ENCODE measurements at regions not wholly inside any gene's neighbourhood (a gene's known extent, or its start where the extent isn't known, plus 50 kb on each side); places are given as distances from the start of the nearest gene placed in this dataset.

DNA sequence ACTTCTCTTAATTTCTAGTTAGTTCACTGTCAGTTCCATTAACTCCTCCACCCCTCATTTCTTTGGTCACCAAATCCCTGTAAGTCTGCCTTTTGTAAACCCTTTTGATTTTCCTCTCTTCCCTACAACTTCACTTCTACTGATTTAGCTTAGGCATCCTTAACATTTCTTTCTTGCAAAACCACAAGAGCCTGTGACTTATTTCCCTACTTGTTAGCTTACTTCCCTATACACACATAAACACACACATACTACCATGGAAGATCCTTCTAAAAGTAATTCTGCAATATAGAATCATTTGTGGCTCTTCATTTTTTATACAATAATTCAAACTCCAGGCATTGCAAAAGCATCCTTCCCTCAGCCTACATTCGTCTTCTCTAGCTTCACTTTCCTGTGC lies 494.3 kb upstream of the USP15 start:
- TF ChIP-seq, protein P1, sequence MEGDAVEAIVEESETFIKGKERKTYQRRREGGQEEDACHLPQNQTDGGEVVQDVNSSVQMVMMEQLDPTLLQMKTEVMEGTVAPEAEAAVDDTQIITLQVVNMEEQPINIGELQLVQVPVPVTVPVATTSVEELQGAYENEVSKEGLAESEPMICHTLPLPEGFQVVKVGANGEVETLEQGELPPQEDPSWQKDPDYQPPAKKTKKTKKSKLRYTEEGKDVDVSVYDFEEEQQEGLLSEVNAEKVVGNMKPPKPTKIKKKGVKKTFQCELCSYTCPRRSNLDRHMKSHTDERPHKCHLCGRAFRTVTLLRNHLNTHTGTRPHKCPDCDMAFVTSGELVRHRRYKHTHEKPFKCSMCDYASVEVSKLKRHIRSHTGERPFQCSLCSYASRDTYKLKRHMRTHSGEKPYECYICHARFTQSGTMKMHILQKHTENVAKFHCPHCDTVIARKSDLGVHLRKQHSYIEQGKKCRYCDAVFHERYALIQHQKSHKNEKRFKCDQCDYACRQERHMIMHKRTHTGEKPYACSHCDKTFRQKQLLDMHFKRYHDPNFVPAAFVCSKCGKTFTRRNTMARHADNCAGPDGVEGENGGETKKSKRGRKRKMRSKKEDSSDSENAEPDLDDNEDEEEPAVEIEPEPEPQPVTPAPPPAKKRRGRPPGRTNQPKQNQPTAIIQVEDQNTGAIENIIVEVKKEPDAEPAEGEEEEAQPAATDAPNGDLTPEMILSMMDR (conservative IDR thresholded peaks at IDR 0.05), result no peak
- H3K27me3 Mint-ChIP-seq, result peaks cover 4% of the 10 kb centered on the region
- no peak overlapping the region for H3K4me3 Mint-ChIP-seq
- H3K36me3 Mint-ChIP-seq, result no peaks in the 10 kb centered on the region
- DNase-seq (ENCODE audit: extremely low spot score, unreplicated experiment), result no peak
- H3K4me1 Mint-ChIP-seq (ENCODE audit: unreplicated experiment), result no peaks in the 10 kb centered on the region
- H3K27ac Mint-ChIP-seq, result no peak overlapping the region
- H3K9me3 Mint-ChIP-seq, result peaks cover 10% of the 10 kb centered on the region

- Mint-ChIP-seq H3K36me3 (no peaks in the 10 kb centered on the region), H3K4me3 (no peak overlapping the region), H3K27ac (no peak overlapping the region), H3K4me1 (ENCODE audit: unreplicated experiment) (peaks cover 21% of the 10 kb centered on the region), H3K27me3 (peaks cover 6% of the 10 kb centered on the region), H3K9me3 (no peaks in the 10 kb centered on the region)
- TF ChIP-seq, protein P1 (conservative IDR thresholded peaks at IDR 0.05), result no peak
- no peak for DNase-seq (ENCODE audit: extremely low spot score, unreplicated experiment)
Measured at GRCh38 chr12:61780435-61780834, 479.8 kb upstream of the USP15 start.

- no peak overlapping the region for H3K4me3 Mint-ChIP-seq
- H3K27ac Mint-ChIP-seq, result no peak overlapping the region
- H3K9me3 Mint-ChIP-seq, result no peaks in the 10 kb centered on the region
- peaks cover 21% of the 10 kb centered on the region for H3K4me1 Mint-ChIP-seq (ENCODE audit: unreplicated experiment)
- no peak for DNase-seq (ENCODE audit: extremely low spot score, unreplicated experiment)
- TF ChIP-seq, protein P1 (conservative IDR thresholded peaks at IDR 0.05), result no peak
- no peaks in the 10 kb centered on the region for H3K36me3 Mint-ChIP-seq
- H3K27me3 Mint-ChIP-seq, result peaks cover 6% of the 10 kb centered on the region
Measured at GRCh38 chr12:61781021-61781581, 479.1 kb upstream of the USP15 start.

GRCh38 chr12:61796846-61797245 lies 463.4 kb upstream of the USP15 start:
- no peak for DNase-seq (ENCODE audit: extremely low spot score, unreplicated experiment)
- Mint-ChIP-seq H3K4me3 (no peak overlapping the region), H3K9me3 (no peaks in the 10 kb centered on the region), H3K27ac (no peak overlapping the region), H3K36me3 (no peaks in the 10 kb centered on the region), H3K4me1 (ENCODE audit: unreplicated experiment) (no peaks in the 10 kb centered on the region), H3K27me3 (peaks cover 3% of the 10 kb centered on the region)
- TF ChIP-seq, protein P1 (conservative IDR thresholded peaks at IDR 0.05), result no peak

DNA sequence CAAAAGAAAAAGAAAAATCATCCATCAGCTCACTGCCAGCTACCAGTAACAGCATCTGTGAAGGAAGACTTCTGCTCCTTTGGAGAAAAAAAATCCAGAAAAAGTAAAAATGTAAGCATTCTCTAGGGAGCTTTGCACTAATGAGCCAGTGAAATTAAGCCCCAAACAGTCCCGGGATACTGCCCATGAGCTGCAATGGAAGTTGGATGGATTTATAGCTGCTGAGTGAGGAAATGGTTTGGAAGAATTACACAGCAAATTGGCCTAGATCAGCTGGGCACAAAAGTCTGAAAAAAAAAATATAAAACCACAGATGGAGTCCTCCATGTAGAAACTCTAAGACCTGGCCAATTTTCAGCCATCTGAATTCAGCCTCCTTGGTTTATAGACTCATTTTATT lies 462.9 kb upstream of the USP15 start:
- no peaks in the 10 kb centered on the region for H3K36me3 Mint-ChIP-seq
- no peaks in the 10 kb centered on the region for H3K4me1 Mint-ChIP-seq (ENCODE audit: unreplicated experiment)
- H3K4me3 Mint-ChIP-seq, result no peak overlapping the region
- peaks cover 3% of the 10 kb centered on the region for H3K27me3 Mint-ChIP-seq
- no peak for DNase-seq (ENCODE audit: extremely low spot score, unreplicated experiment)
- no peaks in the 10 kb centered on the region for H3K9me3 Mint-ChIP-seq
- no peak overlapping the region for H3K27ac Mint-ChIP-seq
- TF ChIP-seq, protein P1 (conservative IDR thresholded peaks at IDR 0.05), result no peak

DNA sequence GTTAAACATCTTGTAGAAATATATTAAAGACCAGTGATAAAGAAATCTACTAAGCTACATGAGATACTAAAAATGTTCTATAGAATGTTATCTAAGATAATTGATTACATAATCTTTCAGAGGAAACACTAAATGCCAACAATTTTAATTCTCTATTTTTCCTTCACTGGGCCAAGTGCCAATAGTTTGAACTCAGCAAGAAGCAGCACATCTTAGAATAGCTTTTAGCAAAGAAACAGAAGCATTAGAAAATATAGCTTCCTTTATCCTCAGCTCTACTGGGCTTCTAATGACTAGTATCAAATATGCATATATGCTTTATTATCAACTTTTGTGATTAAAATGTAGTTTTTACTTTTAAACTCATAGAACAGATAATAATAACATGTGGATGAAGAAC lies 461.4 kb upstream of the USP15 start:
- no peak for DNase-seq (ENCODE audit: extremely low spot score, unreplicated experiment)
- Mint-ChIP-seq H3K9me3 (no peaks in the 10 kb centered on the region), H3K36me3 (no peaks in the 10 kb centered on the region), H3K4me1 (ENCODE audit: unreplicated experiment) (no peaks in the 10 kb centered on the region), H3K4me3 (no peak overlapping the region), H3K27me3 (peaks cover 3% of the 10 kb centered on the region), H3K27ac (no peak overlapping the region)
- TF ChIP-seq, protein P1 (conservative IDR thresholded peaks at IDR 0.05), result no peak
